DND-41 (cell line): ENCODE measurements at regions not wholly inside any gene's neighbourhood (a gene's known extent, or its start where the extent isn't known, plus 50 kb on each side); places are given as distances from the start of the nearest gene placed in this dataset.

ENCODE experiments used
- EZH2 ChIP-seq: IDR thresholded peaks from 3 replicates; pipeline ENCODE4 v1.6.1; 2012; ENCODE audit warnings: borderline replicate concordance, low read depth, mild to moderate bottlenecking, moderate library complexity, low read length, inconsistent platforms; ENCODE audit not compliant: severe bottlenecking
- TF ChIP-seq, protein P1 (sequence below): IDR thresholded peaks from 2 replicates; pipeline ENCODE4 v1.5.1; 2012; ENCODE audit warnings: borderline replicate concordance, low read length, moderate library complexity, mild to moderate bottlenecking; ENCODE audit not compliant: poor library complexity, severe bottlenecking; ENCODE audit errors: extremely low read depth

DNA sequence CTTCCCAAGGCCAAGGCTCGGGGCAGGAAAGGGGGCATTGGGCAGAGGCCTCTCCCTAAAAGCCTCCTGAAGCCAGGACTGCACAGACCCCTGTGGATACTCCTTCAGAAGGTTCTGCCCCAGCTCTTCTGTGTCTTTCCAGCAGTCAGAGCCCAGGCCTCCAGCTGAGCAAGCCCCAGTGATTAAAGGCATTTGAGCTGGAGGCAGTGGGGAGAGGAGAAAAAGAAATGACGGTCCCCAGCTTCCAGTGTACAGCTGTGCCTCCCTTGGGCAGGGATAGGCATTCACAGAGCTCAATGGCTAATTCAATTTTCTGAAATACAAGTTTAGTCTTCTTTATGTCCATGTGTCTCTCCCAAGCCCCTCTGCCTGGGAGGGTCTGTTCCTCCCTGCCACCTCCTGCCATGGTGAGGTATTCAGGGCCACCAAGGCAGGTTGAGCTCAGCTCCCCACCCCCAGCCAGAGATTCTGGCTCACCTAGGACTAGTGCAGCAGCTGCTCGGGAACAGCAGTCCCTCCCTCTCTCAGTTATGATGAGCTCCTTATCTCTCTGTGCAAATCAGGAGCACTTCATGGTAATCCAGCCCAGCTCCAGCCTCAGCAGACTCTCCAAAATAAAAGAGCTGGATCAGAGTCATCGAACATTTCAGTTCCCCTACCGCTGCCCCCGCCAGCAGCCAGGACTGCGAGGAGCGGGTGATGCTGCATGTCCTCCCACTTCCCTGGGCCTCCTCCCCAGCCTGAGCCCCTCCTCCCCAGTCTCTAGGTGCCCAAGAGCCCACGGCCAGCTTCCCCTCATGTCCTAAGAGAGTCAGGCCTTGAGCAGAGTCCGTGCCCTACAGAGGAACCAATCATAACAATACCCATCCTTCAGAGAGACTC, 208.4 kb upstream of the ZC3H12A start:
- TF ChIP-seq, protein P1, sequence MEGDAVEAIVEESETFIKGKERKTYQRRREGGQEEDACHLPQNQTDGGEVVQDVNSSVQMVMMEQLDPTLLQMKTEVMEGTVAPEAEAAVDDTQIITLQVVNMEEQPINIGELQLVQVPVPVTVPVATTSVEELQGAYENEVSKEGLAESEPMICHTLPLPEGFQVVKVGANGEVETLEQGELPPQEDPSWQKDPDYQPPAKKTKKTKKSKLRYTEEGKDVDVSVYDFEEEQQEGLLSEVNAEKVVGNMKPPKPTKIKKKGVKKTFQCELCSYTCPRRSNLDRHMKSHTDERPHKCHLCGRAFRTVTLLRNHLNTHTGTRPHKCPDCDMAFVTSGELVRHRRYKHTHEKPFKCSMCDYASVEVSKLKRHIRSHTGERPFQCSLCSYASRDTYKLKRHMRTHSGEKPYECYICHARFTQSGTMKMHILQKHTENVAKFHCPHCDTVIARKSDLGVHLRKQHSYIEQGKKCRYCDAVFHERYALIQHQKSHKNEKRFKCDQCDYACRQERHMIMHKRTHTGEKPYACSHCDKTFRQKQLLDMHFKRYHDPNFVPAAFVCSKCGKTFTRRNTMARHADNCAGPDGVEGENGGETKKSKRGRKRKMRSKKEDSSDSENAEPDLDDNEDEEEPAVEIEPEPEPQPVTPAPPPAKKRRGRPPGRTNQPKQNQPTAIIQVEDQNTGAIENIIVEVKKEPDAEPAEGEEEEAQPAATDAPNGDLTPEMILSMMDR = no peak
- TF ChIP-seq EZH2 = no peak
